H1 (cell line): ENCODE measurements at regions not wholly inside any gene's neighbourhood (a gene's known extent, or its start where the extent isn't known, plus 50 kb on each side); places are given as distances from the start of the nearest gene placed in this dataset.
A peak's percentile ranks its signal among the peaks of the same experiment; 100 is the strongest.

Experiments used
- CTCF ChIA-PET: fragments of 300-600 bp; sonication (Branson Sonifier 250); formaldehyde crosslinking; loops from one replicate; lab custom pipeline; 2021; ENCODE audit not compliant: partially characterized antibody; lab: Charles Lee
- POLR2A ChIA-PET: fragments of 300-600 bp; sonication (Branson Sonifier 250); formaldehyde crosslinking; loops from one replicate; lab custom pipeline; 2021; ENCODE audit warnings: inconsistent platforms; ENCODE audit not compliant: partially characterized antibody; lab: Charles Lee
- DNase-seq, 2 experiments: peaks; one replicate each; pipeline versions ENCODE4 v3.0.0 to v3.0.0-alpha.2; 2010 to 2022; ENCODE audit warnings: low spot score in 2 of 2, low read depth in 1 of 2, mixed read lengths in 1 of 2
- FAIRE-seq: peaks from 2 replicates; lab custom pipeline; 2011; peaks lifted over from hg19 to GRCh38; lab: Jason Lieb, UNC
- H2AFZ ChIP-seq: 2 replicates; pipeline ENCODE4 v1.8.1; 2012; ENCODE audit warnings: low read length, inconsistent platforms
- H2AK5ac ChIP-seq: 2 replicates; pipeline ENCODE4 v1.6.1; 2013; ENCODE audit warnings: low read depth, low read length
- H2BK120ac ChIP-seq: replicated peaks from 2 replicates; pipeline ENCODE3; 2013; ENCODE audit warnings: low read depth, low read length, inconsistent platforms
- H2BK12ac ChIP-seq: 2 replicates; pipeline ENCODE4 v1.6.1; 2013; ENCODE audit warnings: low read depth, low read length
- H2BK15ac ChIP-seq: 2 replicates; pipeline ENCODE4 v1.6.1; 2013; ENCODE audit warnings: low read length
- H2BK20ac ChIP-seq: 2 replicates; pipeline ENCODE4 v1.6.1; 2013; ENCODE audit warnings: low read length
- H2BK5ac ChIP-seq: 2 replicates; pipeline ENCODE4 v1.6.1; 2013; ENCODE audit warnings: low read depth, low read length
- H3K14ac ChIP-seq: 2 replicates; pipeline ENCODE4 v1.6.1; 2013; ENCODE audit warnings: inconsistent platforms; ENCODE audit not compliant: insufficient read length
- H3K18ac ChIP-seq: 2 replicates; pipeline ENCODE4 v1.6.1; 2013; ENCODE audit warnings: low read length; ENCODE audit errors: extremely low read depth
- H3K23ac ChIP-seq: 2 replicates; pipeline ENCODE4 v1.6.1; 2013; ENCODE audit warnings: inconsistent platforms; ENCODE audit not compliant: insufficient read length
- H3K23me2 ChIP-seq: 2 replicates; pipeline ENCODE4 v1.6.1; 2013; ENCODE audit warnings: low read depth, low read length
- H3K27ac ChIP-seq: 2 replicates; pipeline ENCODE4 v1.6.1; 2011; ENCODE audit warnings: low read depth, low read length, inconsistent platforms
- H3K27me3 ChIP-seq, 4 experiments: replicated peaks in 1 of 4; 1 replicate in 1 of 4; 2 replicates in 3 of 4; pipeline versions ENCODE4 v1.6.1 to v1.8.1; 2011 to 2013; ENCODE audit warnings: low read length in 3 of 4, mild to moderate bottlenecking in 3 of 4, inconsistent platforms in 2 of 4, mixed read lengths in 2 of 4, moderate library complexity in 1 of 4; ENCODE audit not compliant: control insufficient read depth in 3 of 4, insufficient read depth in 3 of 4; ENCODE audit errors: extremely low read depth in 1 of 4
- H3K36me3 ChIP-seq, 4 experiments: 2 replicates each; pipeline versions ENCODE4 v1.6.1 to v1.8.1; 2011 to 2013; ENCODE audit warnings: mild to moderate bottlenecking in 4 of 4, low read length in 3 of 4, moderate library complexity in 2 of 4, control low read depth in 1 of 4, inconsistent platforms in 1 of 4; ENCODE audit not compliant: insufficient read depth in 4 of 4, control insufficient read depth in 2 of 4
- H3K4ac ChIP-seq: replicated peaks from 2 replicates; pipeline ENCODE3; 2013; ENCODE audit warnings: low read length, low read depth, mixed read lengths, inconsistent platforms; ENCODE audit not compliant: insufficient read length
- H3K4me1 ChIP-seq, 4 experiments: replicated peaks in 1 of 4; 1 replicate in 1 of 4; 2 replicates in 3 of 4; pipeline versions ENCODE4 v1.6.1 to v1.8.1; 2011 to 2013; ENCODE audit warnings: low read length in 3 of 4, inconsistent platforms in 2 of 4, mixed read lengths in 1 of 4; ENCODE audit not compliant: insufficient read depth in 4 of 4, control insufficient read depth in 3 of 4
- H3K4me2 ChIP-seq, 2 experiments: 2 replicates each; pipeline versions ENCODE4 v1.6.1 to v1.8.1; 2011 to 2013; ENCODE audit warnings: low read depth in 2 of 2, low read length in 2 of 2, control low read depth in 1 of 2, inconsistent platforms in 1 of 2, mild to moderate bottlenecking in 1 of 2; ENCODE audit not compliant: insufficient read depth in 1 of 2
- H3K4me3 ChIP-seq, 4 experiments: fragments of 200-600, 300-600 bp in 1 of 4; sonication (generic), shearing (Covaris generic), sonication (Bioruptor Twin) in 1 of 4; 2 replicates each; pipeline versions ENCODE4 v1.5.1 to v1.8.1; 2011 to 2016; ENCODE audit warnings: low read length in 4 of 4, low read depth in 3 of 4, control low read depth in 2 of 4, inconsistent platforms in 2 of 4, mild to moderate bottlenecking in 2 of 4, mixed read lengths in 1 of 4, moderate library complexity in 1 of 4; ENCODE audit not compliant: insufficient read depth in 2 of 4; ENCODE audit errors: extremely low read depth in 1 of 4
- H3K56ac ChIP-seq: replicated peaks from 2 replicates; pipeline ENCODE3; 2013; ENCODE audit warnings: low read depth, mild to moderate bottlenecking, mixed read lengths, low read length, inconsistent platforms; ENCODE audit not compliant: insufficient read length
- H3K79me1 ChIP-seq: 2 replicates; pipeline ENCODE4 v1.6.1; 2013; ENCODE audit warnings: low read depth, low read length, control low read depth
- H3K79me2 ChIP-seq, 2 experiments: 2 replicates each; pipeline versions ENCODE4 v1.6.1 to v1.8.1; 2012 to 2013; ENCODE audit warnings: low read length in 2 of 2, mild to moderate bottlenecking in 2 of 2, inconsistent platforms in 1 of 2; ENCODE audit not compliant: insufficient read depth in 2 of 2, control insufficient read depth in 1 of 2
- H3K9ac ChIP-seq, 4 experiments: replicated peaks in 1 of 4; 1 replicate in 1 of 4; 2 replicates in 3 of 4; pipeline versions ENCODE4 v1.6.1 to v1.8.1; 2011 to 2013; ENCODE audit warnings: low read depth in 3 of 4, low read length in 3 of 4, control low read depth in 2 of 4, mild to moderate bottlenecking in 2 of 4, moderate library complexity in 2 of 4, inconsistent platforms in 1 of 4; ENCODE audit errors: extremely low read depth in 1 of 4
- H3K9me3 ChIP-seq, 2 experiments: 2 replicates each; pipeline versions ENCODE4 v1.6.1 to v1.8.1; 2012 to 2013; ENCODE audit warnings: mild to moderate bottlenecking in 2 of 2, moderate library complexity in 2 of 2, control low read depth in 1 of 2, inconsistent platforms in 1 of 2, low read depth in 1 of 2, low read length in 1 of 2, mixed read lengths in 1 of 2; ENCODE audit not compliant: insufficient read depth in 2 of 2
- H4K20me1 ChIP-seq, 2 experiments: replicated peaks in 1 of 2; 2 replicates each; pipeline versions ENCODE3 to v1.8.1; 2011 to 2013; ENCODE audit warnings: inconsistent platforms in 2 of 2, low read length in 2 of 2, mild to moderate bottlenecking in 1 of 2; ENCODE audit not compliant: insufficient read depth in 2 of 2, control insufficient read depth in 1 of 2
- H4K5ac ChIP-seq: 2 replicates; pipeline ENCODE4 v1.6.1; 2013; ENCODE audit warnings: low read length, low read depth, mixed read lengths, inconsistent platforms; ENCODE audit not compliant: insufficient read length
- H4K8ac ChIP-seq: 2 replicates; pipeline ENCODE4 v1.8.0; 2013; ENCODE audit warnings: mild to moderate bottlenecking, moderate library complexity, low read length, inconsistent platforms; ENCODE audit not compliant: insufficient read depth; ENCODE audit errors: extremely low read depth
- H4K91ac ChIP-seq: replicated peaks from 2 replicates; pipeline ENCODE3; 2013; ENCODE audit warnings: low read length, mixed read lengths, inconsistent platforms; ENCODE audit not compliant: insufficient read length
- SP4 ChIP-seq: IDR thresholded peaks from 2 replicates; pipeline ENCODE4 v1.6.1; 2012; ENCODE audit warnings: low read length, inconsistent platforms
- ZNF274 ChIP-seq: IDR thresholded peaks from 2 replicates; pipeline ENCODE4 v1.7.0; 2012; ENCODE audit warnings: low read length, borderline replicate concordance; ENCODE audit errors: extremely low read depth
- WGBS, 2 experiments: shearing (Covaris generic) in 1 of 2; methylation state at CpG; one replicate each; pipeline versions ENCODE4 v1.1.6 to v1.1.7; 2013 to 2015; ENCODE audit warnings: low lambda C conversion rate in 2 of 2, mixed read lengths in 2 of 2, inconsistent platforms in 1 of 2, low coverage in 1 of 2, missing lambda C conversion rate in 1 of 2; ENCODE audit not compliant: insufficient replicate concordance in 2 of 2, insufficient coverage in 1 of 2, insufficient read length in 1 of 2; ENCODE audit errors: extremely low coverage in 1 of 2, missing lambda C conversion rate in 1 of 2; 5-methylcytosine and 5-hydroxymethylcytosine counted together

DNA sequence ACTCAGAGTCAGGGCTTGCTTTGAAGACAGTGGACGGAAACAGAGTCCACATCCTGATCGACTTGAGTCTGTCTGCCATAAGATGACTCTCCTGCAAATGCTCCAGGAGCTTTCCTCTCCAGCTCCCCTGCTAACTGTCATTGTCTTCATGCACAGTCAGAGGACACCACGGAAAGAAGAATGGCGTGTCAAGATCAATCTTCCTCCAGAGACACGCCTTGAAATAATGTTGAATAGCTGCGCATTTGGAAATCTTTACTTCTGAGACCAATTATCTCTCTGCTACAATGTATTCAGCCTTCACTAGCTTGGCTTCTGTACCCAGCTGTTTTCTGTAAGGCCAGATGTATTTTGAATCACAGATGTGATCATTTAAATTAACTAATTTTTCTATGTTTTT lies 457.2 kb downstream of the CDH2 start:
- Histone ChIP-seq H3K27me3 (no peaks in the 10 kb centered on the region), H3K9me3 (no peaks in the 10 kb centered on the region), H4K20me1 (no peaks in the 10 kb centered on the region), H3K36me3 (no peaks in the 10 kb centered on the region), H3K4me1 (peaks cover 3 to 15% (median 11%) of the 10 kb centered on the region in 4 experiments; a peak in 5 of 7 replicates), H4K8ac (no peak overlapping the region), H4K5ac (no peak overlapping the region), H2BK5ac (peak overlapping the region; percentile 8; the same call in 1 of the 2 replicates), H3K4ac (no peak overlapping the region), H3K23ac (no peak overlapping the region), H2BK120ac (peak overlapping the region; percentile 73), H3K56ac (no peak overlapping the region), H2AK5ac (no peak overlapping the region), H3K79me1 (no peaks in the 10 kb centered on the region), H3K9ac (no peak overlapping the region), H3K4me3 (no peak overlapping the region), H2AFZ (peak overlapping the region; percentile 81; the same call in 1 of the 2 replicates), H2BK20ac (0 out of 2 replicates have a peak overlapping the region, but pooled peaks have one; percentile 6), H2BK15ac (no peak overlapping the region), H3K79me2 (no peaks in the 10 kb centered on the region), H3K4me2 (no peak overlapping the region), H2BK12ac (peak overlapping the region; percentile 41; the same call in 1 of the 2 replicates), H3K27ac (no peak overlapping the region), H4K91ac (no peak overlapping the region), H3K14ac (no peak overlapping the region), H3K23me2 (no peaks in the 10 kb centered on the region), H3K18ac (no peak overlapping the region)
- WGBS, 2 experiments = 89% methylated on average over 6 of the region's 6 CpGs; no CpG with 5 or more reads in 1 of the 2 experiments
- DNase-seq (no peak), FAIRE-seq (no peak)
- TF ChIP-seq ZNF274 (no peak), SP4 (no peak)
- ChIA-PET POLR2A (no interaction called here), CTCF (interaction anchor here (1.3 kb wide), 1 partner anchor 38 kb away, joined by 4 read pairs; no protein-coding TSS in a partner anchor)
